ENCODE measurements at regions not wholly inside any gene's neighbourhood (a gene's known extent, or its start where the extent isn't known, plus 50 kb on each side); places are given as distances from the start of the nearest gene placed in this dataset.

- TF ChIP-seq CTCF (conservative IDR thresholded peaks at IDR 0.05; ENCODE audit: low read depth, low read length) = no peak
- no peak for TF ChIP-seq POLR2A (IDR thresholded peaks at IDR 0.05; ENCODE audit: low read depth, low read length)
- TF ChIP-seq CHD1 (IDR thresholded peaks at IDR 0.05; ENCODE audit: low read depth, low read length) = no peak
- no peak for TF ChIP-seq MAFK (IDR thresholded peaks at IDR 0.05; ENCODE audit: low read depth, low read length)
- no peak for TF ChIP-seq MXI1 (IDR thresholded peaks at IDR 0.05; ENCODE audit: borderline replicate concordance, low read depth, low read length)
- no peak for TF ChIP-seq CEBPB (IDR thresholded peaks at IDR 0.05; ENCODE audit: low read depth, low read length)
- TF ChIP-seq BHLHE40 (IDR thresholded peaks at IDR 0.05; ENCODE audit: low read depth, low read length) = no peak
- TF ChIP-seq RCOR1 (IDR thresholded peaks at IDR 0.05; ENCODE audit: insufficient replicate concordance, low read length) = no peak
- no peak for TF ChIP-seq MAZ (IDR thresholded peaks at IDR 0.05; ENCODE audit: borderline replicate concordance, low read depth, low read length)
- TF ChIP-seq, protein P1, sequence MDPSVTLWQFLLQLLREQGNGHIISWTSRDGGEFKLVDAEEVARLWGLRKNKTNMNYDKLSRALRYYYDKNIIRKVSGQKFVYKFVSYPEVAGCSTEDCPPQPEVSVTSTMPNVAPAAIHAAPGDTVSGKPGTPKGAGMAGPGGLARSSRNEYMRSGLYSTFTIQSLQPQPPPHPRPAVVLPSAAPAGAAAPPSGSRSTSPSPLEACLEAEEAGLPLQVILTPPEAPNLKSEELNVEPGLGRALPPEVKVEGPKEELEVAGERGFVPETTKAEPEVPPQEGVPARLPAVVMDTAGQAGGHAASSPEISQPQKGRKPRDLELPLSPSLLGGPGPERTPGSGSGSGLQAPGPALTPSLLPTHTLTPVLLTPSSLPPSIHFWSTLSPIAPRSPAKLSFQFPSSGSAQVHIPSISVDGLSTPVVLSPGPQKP (IDR thresholded peaks at IDR 0.05; ENCODE audit: borderline replicate concordance, low read depth, low read length) = no peak
- TF ChIP-seq FOS (IDR thresholded peaks at IDR 0.05; ENCODE audit: low read depth, low read length) = no peak
- TF ChIP-seq RFX5 (IDR thresholded peaks at IDR 0.05; ENCODE audit: low read depth, low read length) = no peak
- TF ChIP-seq RAD21 (IDR thresholded peaks at IDR 0.05; ENCODE audit: low read length) = no peak
- no peak for TF ChIP-seq USF2 (IDR thresholded peaks at IDR 0.05; ENCODE audit: low read depth, low read length)
These were observed 259.0 kb upstream of the E2F7 start for GRCh38 chr12:77324416-77324762.

All from IMR-90 (cell line).